Parathyroid adenoma (tissue), 2 donors: ENCODE measurements at regions not wholly inside any gene's neighbourhood (a gene's known extent, or its start where the extent isn't known, plus 50 kb on each side); places are given as distances from the start of the nearest gene placed in this dataset.

Experiments
- H2AFZ ChIP-seq: fragments of 300-600 bp; sonication (generic); one replicate; pipeline ENCODE4 v1.7.0; 2017; ENCODE audit warnings: antibody characterized with exemption, mild to moderate bottlenecking
- H3K27ac ChIP-seq: fragments of 300-600 bp; sonication (generic); one replicate; pipeline ENCODE4 v1.7.0; 2017
- H3K27me3 ChIP-seq: fragments of 300-600 bp; sonication (generic); one replicate; pipeline ENCODE4 v1.7.0; 2017; ENCODE audit warnings: low read length; ENCODE audit not compliant: control insufficient read depth, insufficient read depth
- H3K36me3 ChIP-seq: fragments of 300-600 bp; sonication (generic); one replicate; pipeline ENCODE4 v1.7.0; 2017; ENCODE audit warnings: low read length; ENCODE audit not compliant: control insufficient read depth, insufficient read depth
- H3K4me1 ChIP-seq: fragments of 300-600 bp; sonication (generic); one replicate; pipeline ENCODE4 v1.7.0; 2017; ENCODE audit warnings: control low read depth
- H3K4me2 ChIP-seq: fragments of 300-600 bp; sonication (generic); one replicate; pipeline ENCODE4 v1.7.0; 2017; ENCODE audit warnings: low read length
- H3K4me3 ChIP-seq: fragments of 300-600 bp; sonication (generic); one replicate; pipeline ENCODE4 v1.7.0; 2017; ENCODE audit warnings: low read depth, low read length
- H3K79me2 ChIP-seq: fragments of 300-600 bp; sonication (generic); one replicate; pipeline ENCODE4 v1.7.0; 2017; ENCODE audit warnings: control low read depth
- H3K9ac ChIP-seq: fragments of 300-600 bp; sonication (generic); one replicate; pipeline ENCODE4 v1.7.0; 2017; ENCODE audit warnings: mild to moderate bottlenecking
- H3K9me3 ChIP-seq: fragments of 300-600 bp; sonication (generic); one replicate; pipeline ENCODE4 v1.7.0; 2017; ENCODE audit warnings: low read length; ENCODE audit not compliant: control insufficient read depth
- CTCF ChIP-seq: fragments of 300-600 bp; sonication (generic); IDR thresholded peaks from one replicate; pipeline ENCODE4 v1.7.0; 2017; ENCODE audit warnings: antibody characterized with exemption, mild to moderate bottlenecking
- donor health status: primary hyperparathyroidism.

- Histone ChIP-seq H2AFZ (no peak overlapping the region), H3K79me2 (no peaks in the 10 kb centered on the region), H3K27ac (no peak overlapping the region), H3K9ac (no peak overlapping the region), H3K4me2 (no peak overlapping the region), H3K36me3 (no peaks in the 10 kb centered on the region), H3K9me3 (no peaks in the 10 kb centered on the region), H3K27me3 (no peaks in the 10 kb centered on the region), H3K4me3 (no peak overlapping the region), H3K4me1 (no peaks in the 10 kb centered on the region)
- no peak for TF ChIP-seq CTCF
These were observed 184.4 kb downstream of the MDFIC start for GRCh38 chr7:115106316-115106715.

DNA sequence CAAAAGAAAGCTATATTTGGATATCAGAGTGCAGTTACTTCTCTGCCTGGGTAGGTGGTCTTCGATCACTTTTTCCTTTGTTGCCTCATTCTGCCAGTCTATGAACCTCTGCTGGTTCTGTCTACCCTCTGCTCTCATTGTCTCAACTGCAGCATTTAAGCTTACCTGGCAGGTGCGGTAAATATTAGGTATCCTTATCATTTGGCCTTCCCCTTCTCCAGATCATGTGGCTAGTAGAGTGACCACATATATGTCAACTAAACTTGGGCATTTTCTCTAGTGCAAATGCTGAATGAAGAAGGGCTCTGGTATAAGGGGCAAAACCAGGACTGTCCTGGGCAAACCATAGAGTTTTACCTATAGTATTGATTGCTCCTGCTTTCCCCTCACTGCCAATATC lies 180.8 kb downstream of the MDFIC start:
- H3K79me2 ChIP-seq: no peaks in the 10 kb centered on the region
- H3K4me1 ChIP-seq: no peaks in the 10 kb centered on the region
- no peak overlapping the region for H3K9ac ChIP-seq
- no peak overlapping the region for H2AFZ ChIP-seq
- no peaks in the 10 kb centered on the region for H3K9me3 ChIP-seq
- no peak overlapping the region for H3K4me3 ChIP-seq
- no peak overlapping the region for H3K4me2 ChIP-seq
- no peaks in the 10 kb centered on the region for H3K36me3 ChIP-seq
- no peak overlapping the region for H3K27ac ChIP-seq
- no peaks in the 10 kb centered on the region for H3K27me3 ChIP-seq
- no peak for TF ChIP-seq CTCF

GRCh38 chr7:115101199-115101598 lies 179.3 kb downstream of the MDFIC start:
- Histone ChIP-seq H3K27ac (no peak overlapping the region), H3K9ac (no peak overlapping the region), H3K4me1 (no peaks in the 10 kb centered on the region), H3K4me2 (no peak overlapping the region), H3K79me2 (no peaks in the 10 kb centered on the region), H3K4me3 (no peak overlapping the region), H3K9me3 (no peaks in the 10 kb centered on the region), H3K27me3 (no peaks in the 10 kb centered on the region), H2AFZ (no peak overlapping the region), H3K36me3 (no peaks in the 10 kb centered on the region)
- no peak for TF ChIP-seq CTCF

GRCh38 chr7:115099906-115100305 lies 178.0 kb downstream of the MDFIC start:
- Histone ChIP-seq H3K79me2 (no peaks in the 10 kb centered on the region), H3K27ac (no peak overlapping the region)
- no peak for TF ChIP-seq CTCF

GRCh38 chr7:115097175-115097671 lies 175.3 kb downstream of the MDFIC start:
- no peaks in the 10 kb centered on the region for H3K27me3 ChIP-seq
- no peak overlapping the region for H3K27ac ChIP-seq
- H3K36me3 ChIP-seq: no peaks in the 10 kb centered on the region
- no peak overlapping the region for H3K9ac ChIP-seq
- no peak overlapping the region for H3K4me2 ChIP-seq
- no peak for TF ChIP-seq CTCF
- no peak overlapping the region for H2AFZ ChIP-seq
- no peaks in the 10 kb centered on the region for H3K9me3 ChIP-seq
- H3K79me2 ChIP-seq: no peaks in the 10 kb centered on the region
- no peaks in the 10 kb centered on the region for H3K4me1 ChIP-seq
- no peak overlapping the region for H3K4me3 ChIP-seq

More at GRCh38 chr7:115099906-115100305, 178.0 kb downstream of the MDFIC start:
- H3K4me3 ChIP-seq: no peak overlapping the region
- H3K9me3 ChIP-seq: no peaks in the 10 kb centered on the region
- H3K4me2 ChIP-seq: no peak overlapping the region
- H3K36me3 ChIP-seq: no peaks in the 10 kb centered on the region
- no peak overlapping the region for H2AFZ ChIP-seq
- no peak overlapping the region for H3K9ac ChIP-seq
- H3K27me3 ChIP-seq: no peaks in the 10 kb centered on the region
- H3K4me1 ChIP-seq: no peaks in the 10 kb centered on the region
